BE2C (cell line): ENCODE measurements at regions not wholly inside any gene's neighbourhood (a gene's known extent, or its start where the extent isn't known, plus 50 kb on each side); places are given as distances from the start of the nearest gene placed in this dataset.
A peak's percentile ranks its signal among the peaks of the same experiment; 100 is the strongest.

Experiments used
- DNase-seq: peaks from one replicate; pipeline ENCODE4 v3.0.0-alpha.2; 2020
- H3K27me3 ChIP-seq: fragments of 250-450 bp; sonication (Bioruptor Pico); 2 replicates; pipeline ENCODE4 v1.5.1; 2020; ENCODE audit warnings: mild to moderate bottlenecking
- H3K36me3 ChIP-seq: fragments of 250-450 bp; sonication (Bioruptor Pico); 2 replicates; pipeline ENCODE4 v1.5.1; 2020; ENCODE audit warnings: mild to moderate bottlenecking
- H3K4me1 ChIP-seq: fragments of 250-450 bp; sonication (Bioruptor Pico); 2 replicates; pipeline ENCODE4 v1.5.1; 2020
- H3K4me3 ChIP-seq: 2 replicates; pipeline ENCODE4 v1.5.1; 2011; ENCODE audit warnings: low read depth, low read length
- H3K9me3 ChIP-seq: fragments of 250-450 bp; sonication (Bioruptor Pico); 2 replicates; pipeline ENCODE4 v1.5.1; 2020
- CTCF ChIP-seq: IDR thresholded peaks from 2 replicates; pipeline ENCODE4 v1.5.1; 2012; ENCODE audit warnings: mild to moderate bottlenecking, low read depth, low read length

- H3K9me3 ChIP-seq = no peaks in the 10 kb centered on the region
- H3K4me3 ChIP-seq = no peak overlapping the region
- H3K4me1 ChIP-seq = peaks cover 5% of the 10 kb centered on the region
- no peaks in the 10 kb centered on the region for H3K27me3 ChIP-seq
- TF ChIP-seq CTCF = no peak
- H3K36me3 ChIP-seq = no peaks in the 10 kb centered on the region
- DNase-seq = no peak
Observed at GRCh38 chr10:60578217-60578616, 188.5 kb upstream of the ANK3 start.

- TF ChIP-seq CTCF = no peak
- Histone ChIP-seq H3K4me1 (peaks cover 6% of the 10 kb centered on the region), H3K9me3 (no peaks in the 10 kb centered on the region), H3K27me3 (no peaks in the 10 kb centered on the region), H3K4me3 (no peak overlapping the region), H3K36me3 (no peaks in the 10 kb centered on the region)
- no peak for DNase-seq
Observed at GRCh38 chr10:60576130-60577069, 186.7 kb upstream of the ANK3 start.

- no peak for DNase-seq
- Histone ChIP-seq H3K36me3 (no peaks in the 10 kb centered on the region), H3K9me3 (no peaks in the 10 kb centered on the region), H3K4me1 (peaks cover 6% of the 10 kb centered on the region), H3K27me3 (no peaks in the 10 kb centered on the region), H3K4me3 (no peak overlapping the region)
- TF ChIP-seq CTCF = no peak
Observed at GRCh38 chr10:60575105-60575504, 185.4 kb upstream of the ANK3 start.

- no peak overlapping the region for H3K4me3 ChIP-seq
- DNase-seq = no peak
- H3K27me3 ChIP-seq = no peaks in the 10 kb centered on the region
- peaks cover 6% of the 10 kb centered on the region for H3K4me1 ChIP-seq
- no peaks in the 10 kb centered on the region for H3K9me3 ChIP-seq
- H3K36me3 ChIP-seq = no peaks in the 10 kb centered on the region
- no peak for TF ChIP-seq CTCF
Observed at GRCh38 chr10:60574388-60574787, 184.7 kb upstream of the ANK3 start.

- no peaks in the 10 kb centered on the region for H3K9me3 ChIP-seq
- no peaks in the 10 kb centered on the region for H3K27me3 ChIP-seq
- H3K4me3 ChIP-seq = peak overlapping the region; percentile 82
- no peaks in the 10 kb centered on the region for H3K36me3 ChIP-seq
- DNase-seq = peak; percentile 10
- H3K4me1 ChIP-seq = peaks cover 6% of the 10 kb centered on the region
- TF ChIP-seq CTCF = no peak
Observed at GRCh38 chr10:60573336-60573735, 183.7 kb upstream of the ANK3 start.

- no peaks in the 10 kb centered on the region for H3K27me3 ChIP-seq
- peak; percentile 51 for DNase-seq
- no peaks in the 10 kb centered on the region for H3K9me3 ChIP-seq
- H3K4me3 ChIP-seq = peak overlapping the region; percentile 82
- H3K4me1 ChIP-seq = peaks cover 6% of the 10 kb centered on the region
- TF ChIP-seq CTCF = no peak
- H3K36me3 ChIP-seq = no peaks in the 10 kb centered on the region
Observed at GRCh38 chr10:60572511-60573194, 183.0 kb upstream of the ANK3 start.
